WTC11 (cell line): ENCODE measurements at regions not wholly inside any gene's neighbourhood (a gene's known extent, or its start where the extent isn't known, plus 50 kb on each side); places are given as distances from the start of the nearest gene placed in this dataset.

Experiments
- ATAC-seq: fragments of 200-7000 bp; cut with Tn5 transposase; 2 replicates; pipeline ENCODE4 v1.10.0; 2021; ENCODE audit warnings: mild to moderate bottlenecking, moderate library complexity
- CTCF ChIA-PET: fragments of 300-600 bp; sonication (Branson Sonifier 250); formaldehyde crosslinking; loops from one replicate; lab custom pipeline; 2021; ENCODE audit warnings: antibody characterized with exemption; lab: Charles Lee
- POLR2A ChIA-PET: fragments of 350-600 bp; sonication (Branson Sonifier 250); formaldehyde crosslinking; loops from one replicate; lab custom pipeline; 2021; ENCODE audit warnings: antibody characterized with exemption; lab: Charles Lee
- DNase-seq: peaks from one replicate; pipeline ENCODE4 v3.0.0; 2021; ENCODE audit warnings: low spot score
- H3K27ac Mint-ChIP-seq: 2 replicates; pipeline ENCODE4 v1.8.0; 2021; ENCODE audit warnings: mixed read lengths
- H3K27me3 Mint-ChIP-seq: 2 replicates; pipeline ENCODE4 v1.8.0; 2021; ENCODE audit warnings: low read depth, mild to moderate bottlenecking, moderate library complexity, mixed read lengths
- H3K36me3 Mint-ChIP-seq: 2 replicates; pipeline ENCODE4 v1.8.0; 2021; ENCODE audit warnings: mixed read lengths
- H3K4me1 Mint-ChIP-seq: 2 replicates; pipeline ENCODE4 v1.8.0; 2022; ENCODE audit warnings: mixed read lengths
- H3K4me3 Mint-ChIP-seq: 2 replicates; pipeline ENCODE4 v1.8.0; 2021; ENCODE audit warnings: mild to moderate bottlenecking, moderate library complexity, mixed read lengths
- H3K9me3 Mint-ChIP-seq: 2 replicates; pipeline ENCODE4 v1.8.0; 2021; ENCODE audit warnings: mixed read lengths
- FOXK1 ChIP-seq: sonication (generic); formaldehyde crosslinking; IDR thresholded peaks from 2 replicates; pipeline ENCODE4 v1.8.0; 2022; ENCODE audit warnings: mild to moderate bottlenecking, moderate library complexity, missing genetic modification reagents
- HMGA2 ChIP-seq: fragments of 250-450 bp; sonication (Bioruptor Pico); IDR thresholded peaks from 2 replicates; pipeline ENCODE4 v1.4.0; 2021; ENCODE audit warnings: mild to moderate bottlenecking, moderate library complexity
- NFATC4 ChIP-seq: fragments of 250-450 bp; sonication (Bioruptor Pico); IDR thresholded peaks from 2 replicates; pipeline ENCODE4 v1.9.0; 2021; ENCODE audit warnings: mild to moderate bottlenecking
- NFE2L1 ChIP-seq: sonication (generic); formaldehyde crosslinking; IDR thresholded peaks from 2 replicates; pipeline ENCODE4 v1.8.1; 2023; ENCODE audit warnings: missing genetic modification reagents
- SMAD4 ChIP-seq: sonication (generic); formaldehyde crosslinking; IDR thresholded peaks from 2 replicates; pipeline ENCODE4 v1.8.0; 2022; ENCODE audit warnings: mild to moderate bottlenecking, missing genetic modification reagents
- SP1 ChIP-seq: sonication (generic); formaldehyde crosslinking; conservative IDR thresholded peaks from 2 replicates; pipeline ENCODE4 v1.8.1; 2022; ENCODE audit warnings: missing genetic modification reagents
- TCF7 ChIP-seq: sonication (generic); formaldehyde crosslinking; IDR thresholded peaks from 2 replicates; pipeline ENCODE4 v1.8.0; 2022; ENCODE audit warnings: mild to moderate bottlenecking, low read depth, missing genetic modification reagents, moderate library complexity
- ZBTB21 ChIP-seq: sonication (generic); formaldehyde crosslinking; IDR thresholded peaks from 2 replicates; pipeline ENCODE4 v1.8.1; 2023; ENCODE audit warnings: mild to moderate bottlenecking, missing genetic modification reagents, borderline replicate concordance
- ZNF232 ChIP-seq: sonication (generic); formaldehyde crosslinking; IDR thresholded peaks from 2 replicates; pipeline ENCODE4 v1.8.0; 2022; ENCODE audit warnings: mild to moderate bottlenecking, missing genetic modification reagents
- TF ChIP-seq, protein P1 (sequence below): sonication (generic); formaldehyde crosslinking; IDR thresholded peaks from 2 replicates; pipeline ENCODE4 v1.8.1; 2023; ENCODE audit warnings: mild to moderate bottlenecking, missing genetic modification reagents, borderline replicate concordance
- TF ChIP-seq, protein P2 (sequence below): fragments of 250-450 bp; sonication (Bioruptor Pico); IDR thresholded peaks from 2 replicates; pipeline ENCODE4 v1.9.0; 2021; ENCODE audit warnings: mild to moderate bottlenecking
- TF ChIP-seq, protein P3 (sequence below): fragments of 250-450 bp; sonication (Bioruptor Pico); IDR thresholded peaks from 2 replicates; pipeline ENCODE4 v1.9.0; 2021; ENCODE audit warnings: moderate library complexity, mild to moderate bottlenecking, inconsistent platforms, borderline replicate concordance
- TF ChIP-seq, protein P4 (sequence below): sonication (generic); formaldehyde crosslinking; IDR thresholded peaks from 2 replicates; pipeline ENCODE4 v1.8.0; 2022; ENCODE audit warnings: mild to moderate bottlenecking, missing genetic modification reagents
- TF ChIP-seq, protein P5 (sequence below): sonication (generic); formaldehyde crosslinking; IDR thresholded peaks from 2 replicates; pipeline ENCODE4 v1.8.1; 2022; ENCODE audit warnings: mild to moderate bottlenecking, moderate library complexity, missing genetic modification reagents

DNA sequence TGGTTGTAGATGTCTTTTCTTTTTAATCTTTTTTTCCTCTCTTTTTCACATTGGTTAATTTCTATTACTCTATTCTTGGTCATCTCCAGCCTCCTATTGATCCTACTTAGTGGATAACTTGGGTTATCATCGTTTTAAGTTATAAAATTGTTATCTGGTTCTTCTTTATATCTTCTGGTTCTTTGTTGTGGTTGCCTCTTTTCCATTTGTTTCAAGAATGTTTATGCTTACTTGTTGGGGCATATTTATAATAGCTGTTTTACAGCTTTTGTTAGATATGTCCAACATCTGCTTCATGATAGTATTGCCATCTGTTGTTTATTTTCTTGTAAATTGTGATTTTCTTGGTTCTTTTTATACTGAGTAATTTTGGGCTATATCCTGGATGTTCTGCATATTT is 1429.6 kb downstream of the TBC1D22A start:
- ChIA-PET POLR2A (no interaction called here), CTCF (no interaction called here)
- no peak overlapping the region for H3K27ac Mint-ChIP-seq
- DNase-seq = no peak
- H3K4me3 Mint-ChIP-seq = no peak overlapping the region
- TF ChIP-seq, protein P1, sequence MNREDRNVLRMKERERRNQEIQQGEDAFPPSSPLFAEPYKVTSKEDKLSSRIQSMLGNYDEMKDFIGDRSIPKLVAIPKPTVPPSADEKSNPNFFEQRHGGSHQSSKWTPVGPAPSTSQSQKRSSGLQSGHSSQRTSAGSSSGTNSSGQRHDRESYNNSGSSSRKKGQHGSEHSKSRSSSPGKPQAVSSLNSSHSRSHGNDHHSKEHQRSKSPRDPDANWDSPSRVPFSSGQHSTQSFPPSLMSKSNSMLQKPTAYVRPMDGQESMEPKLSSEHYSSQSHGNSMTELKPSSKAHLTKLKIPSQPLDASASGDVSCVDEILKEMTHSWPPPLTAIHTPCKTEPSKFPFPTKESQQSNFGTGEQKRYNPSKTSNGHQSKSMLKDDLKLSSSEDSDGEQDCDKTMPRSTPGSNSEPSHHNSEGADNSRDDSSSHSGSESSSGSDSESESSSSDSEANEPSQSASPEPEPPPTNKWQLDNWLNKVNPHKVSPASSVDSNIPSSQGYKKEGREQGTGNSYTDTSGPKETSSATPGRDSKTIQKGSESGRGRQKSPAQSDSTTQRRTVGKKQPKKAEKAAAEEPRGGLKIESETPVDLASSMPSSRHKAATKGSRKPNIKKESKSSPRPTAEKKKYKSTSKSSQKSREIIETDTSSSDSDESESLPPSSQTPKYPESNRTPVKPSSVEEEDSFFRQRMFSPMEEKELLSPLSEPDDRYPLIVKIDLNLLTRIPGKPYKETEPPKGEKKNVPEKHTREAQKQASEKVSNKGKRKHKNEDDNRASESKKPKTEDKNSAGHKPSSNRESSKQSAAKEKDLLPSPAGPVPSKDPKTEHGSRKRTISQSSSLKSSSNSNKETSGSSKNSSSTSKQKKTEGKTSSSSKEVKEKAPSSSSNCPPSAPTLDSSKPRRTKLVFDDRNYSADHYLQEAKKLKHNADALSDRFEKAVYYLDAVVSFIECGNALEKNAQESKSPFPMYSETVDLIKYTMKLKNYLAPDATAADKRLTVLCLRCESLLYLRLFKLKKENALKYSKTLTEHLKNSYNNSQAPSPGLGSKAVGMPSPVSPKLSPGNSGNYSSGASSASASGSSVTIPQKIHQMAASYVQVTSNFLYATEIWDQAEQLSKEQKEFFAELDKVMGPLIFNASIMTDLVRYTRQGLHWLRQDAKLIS (CRISPR knock-in tag) = no peak
- no peak for TF ChIP-seq ZNF232 (CRISPR knock-in tag)
- TF ChIP-seq, protein P2, sequence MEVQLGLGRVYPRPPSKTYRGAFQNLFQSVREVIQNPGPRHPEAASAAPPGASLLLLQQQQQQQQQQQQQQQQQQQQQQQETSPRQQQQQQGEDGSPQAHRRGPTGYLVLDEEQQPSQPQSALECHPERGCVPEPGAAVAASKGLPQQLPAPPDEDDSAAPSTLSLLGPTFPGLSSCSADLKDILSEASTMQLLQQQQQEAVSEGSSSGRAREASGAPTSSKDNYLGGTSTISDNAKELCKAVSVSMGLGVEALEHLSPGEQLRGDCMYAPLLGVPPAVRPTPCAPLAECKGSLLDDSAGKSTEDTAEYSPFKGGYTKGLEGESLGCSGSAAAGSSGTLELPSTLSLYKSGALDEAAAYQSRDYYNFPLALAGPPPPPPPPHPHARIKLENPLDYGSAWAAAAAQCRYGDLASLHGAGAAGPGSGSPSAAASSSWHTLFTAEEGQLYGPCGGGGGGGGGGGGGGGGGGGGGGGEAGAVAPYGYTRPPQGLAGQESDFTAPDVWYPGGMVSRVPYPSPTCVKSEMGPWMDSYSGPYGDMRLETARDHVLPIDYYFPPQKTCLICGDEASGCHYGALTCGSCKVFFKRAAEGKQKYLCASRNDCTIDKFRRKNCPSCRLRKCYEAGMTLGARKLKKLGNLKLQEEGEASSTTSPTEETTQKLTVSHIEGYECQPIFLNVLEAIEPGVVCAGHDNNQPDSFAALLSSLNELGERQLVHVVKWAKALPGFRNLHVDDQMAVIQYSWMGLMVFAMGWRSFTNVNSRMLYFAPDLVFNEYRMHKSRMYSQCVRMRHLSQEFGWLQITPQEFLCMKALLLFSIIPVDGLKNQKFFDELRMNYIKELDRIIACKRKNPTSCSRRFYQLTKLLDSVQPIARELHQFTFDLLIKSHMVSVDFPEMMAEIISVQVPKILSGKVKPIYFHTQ (CRISPR knock-in tag) = no peak
- TF ChIP-seq, protein P3, sequence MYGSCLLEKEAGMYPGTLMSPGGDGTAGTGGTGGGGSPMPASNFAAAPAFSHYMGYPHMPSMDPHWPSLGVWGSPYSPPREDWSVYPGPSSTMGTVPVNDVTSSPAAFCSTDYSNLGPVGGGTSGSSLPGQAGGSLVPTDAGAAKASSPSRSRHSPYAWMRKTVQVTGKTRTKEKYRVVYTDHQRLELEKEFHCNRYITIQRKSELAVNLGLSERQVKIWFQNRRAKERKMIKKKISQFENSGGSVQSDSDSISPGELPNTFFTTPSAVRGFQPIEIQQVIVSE (CRISPR knock-in tag) = no peak
- no peak for TF ChIP-seq TCF7 (CRISPR knock-in tag)
- TF ChIP-seq, protein P4, sequence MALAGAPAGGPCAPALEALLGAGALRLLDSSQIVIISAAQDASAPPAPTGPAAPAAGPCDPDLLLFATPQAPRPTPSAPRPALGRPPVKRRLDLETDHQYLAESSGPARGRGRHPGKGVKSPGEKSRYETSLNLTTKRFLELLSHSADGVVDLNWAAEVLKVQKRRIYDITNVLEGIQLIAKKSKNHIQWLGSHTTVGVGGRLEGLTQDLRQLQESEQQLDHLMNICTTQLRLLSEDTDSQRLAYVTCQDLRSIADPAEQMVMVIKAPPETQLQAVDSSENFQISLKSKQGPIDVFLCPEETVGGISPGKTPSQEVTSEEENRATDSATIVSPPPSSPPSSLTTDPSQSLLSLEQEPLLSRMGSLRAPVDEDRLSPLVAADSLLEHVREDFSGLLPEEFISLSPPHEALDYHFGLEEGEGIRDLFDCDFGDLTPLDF (CRISPR knock-in tag) = no peak
- TF ChIP-seq SMAD4 (CRISPR knock-in tag) = no peak
- H3K27me3 Mint-ChIP-seq = peaks cover 2% of the 10 kb centered on the region; the same call in 1 of the 2 replicates
- H3K4me1 Mint-ChIP-seq = peaks cover 11% of the 10 kb centered on the region; the same call in 1 of the 2 replicates
- peaks cover 27% of the 10 kb centered on the region for H3K9me3 Mint-ChIP-seq
- H3K36me3 Mint-ChIP-seq = peaks cover 18% of the 10 kb centered on the region; the same call in 1 of the 2 replicates
- ATAC-seq = no peak

DNA sequence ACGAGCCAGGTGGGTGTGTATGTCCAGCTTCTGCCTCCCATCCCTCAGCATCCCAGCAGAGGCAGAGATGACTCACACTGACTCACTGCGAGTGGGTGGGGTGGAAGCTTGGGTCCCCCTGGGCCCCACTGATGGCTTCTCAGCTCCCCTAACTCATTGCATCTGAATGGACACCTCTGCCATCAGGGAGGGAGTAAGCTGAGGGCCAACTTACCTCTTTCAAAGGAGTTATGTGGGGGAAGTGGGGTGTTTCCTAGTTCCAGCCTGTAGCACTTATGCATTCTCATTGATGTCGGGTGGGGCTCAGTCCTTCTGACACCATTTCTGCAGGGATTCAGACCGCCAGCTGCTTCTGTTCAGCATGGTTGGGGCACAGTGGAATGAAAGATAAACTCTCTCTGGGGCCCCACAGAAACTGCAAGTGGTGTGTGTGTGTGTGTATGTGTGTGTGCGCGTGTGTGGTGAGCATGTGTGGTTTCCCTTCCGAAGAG is 1425.8 kb downstream of the TBC1D22A start:
- peaks cover 31% of the 10 kb centered on the region for H3K9me3 Mint-ChIP-seq
- no peak for DNase-seq
- POLR2A ChIA-PET = no interaction called here
- peaks cover 11% of the 10 kb centered on the region; the same call in 1 of the 2 replicates for H3K4me1 Mint-ChIP-seq
- ATAC-seq = no peak
- H3K27me3 Mint-ChIP-seq = no peaks in the 10 kb centered on the region
- H3K4me3 Mint-ChIP-seq = no peak overlapping the region
- CTCF ChIA-PET = no interaction called here
- TF ChIP-seq, protein P5, sequence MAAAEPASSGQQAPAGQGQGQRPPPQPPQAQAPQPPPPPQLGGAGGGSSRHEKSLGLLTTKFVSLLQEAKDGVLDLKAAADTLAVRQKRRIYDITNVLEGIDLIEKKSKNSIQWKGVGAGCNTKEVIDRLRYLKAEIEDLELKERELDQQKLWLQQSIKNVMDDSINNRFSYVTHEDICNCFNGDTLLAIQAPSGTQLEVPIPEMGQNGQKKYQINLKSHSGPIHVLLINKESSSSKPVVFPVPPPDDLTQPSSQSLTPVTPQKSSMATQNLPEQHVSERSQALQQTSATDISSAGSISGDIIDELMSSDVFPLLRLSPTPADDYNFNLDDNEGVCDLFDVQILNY (CRISPR knock-in tag) = no peak
- TF ChIP-seq, protein P3 (CRISPR knock-in tag) = no peak
- TF ChIP-seq NFE2L1 = no peak
- no peak for TF ChIP-seq NFATC4
- TF ChIP-seq FOXK1 = no peak
- TF ChIP-seq SP1 = no peak
- TF ChIP-seq ZBTB21 (CRISPR knock-in tag) = no peak
- TF ChIP-seq HMGA2 = no peak
- TF ChIP-seq, all 79 proteins: peak for 0
- no peak overlapping the region for H3K27ac Mint-ChIP-seq
- peaks cover 18% of the 10 kb centered on the region; the same call in 1 of the 2 replicates for H3K36me3 Mint-ChIP-seq
